ENCODE measurements at regions not wholly inside any gene's neighbourhood (a gene's known extent, or its start where the extent isn't known, plus 50 kb on each side); places are given as distances from the start of the nearest gene placed in this dataset.

GRCh38 chr9:78562021-78562420 lies 265.1 kb downstream of the PSAT1 start:
- no peaks in the 10 kb centered on the region for H3K36me3 ChIP-seq
- no peaks in the 10 kb centered on the region for H3F3A ChIP-seq (ENCODE audit: low read depth)
- no peaks in the 10 kb centered on the region for H3K9me3 Mint-ChIP-seq

GRCh38 chr9:78563269-78563668 lies 266.3 kb downstream of the PSAT1 start:
- H3K27me3 Mint-ChIP-seq (ENCODE audit: insufficient read depth, low read depth) = peaks cover 9% of the 10 kb centered on the region
- H3K27ac Mint-ChIP-seq = no peak overlapping the region
- H3K36me3 Mint-ChIP-seq = no peaks in the 10 kb centered on the region
- H3K27me3 ChIP-seq = no peaks in the 10 kb centered on the region
- no peak overlapping the region for H2AFZ ChIP-seq (replicated peaks)
- no peaks in the 10 kb centered on the region for H3F3A ChIP-seq (ENCODE audit: low read depth)
- H3K79me2 ChIP-seq (ENCODE audit: low read depth) = no peaks in the 10 kb centered on the region
- no peaks in the 10 kb centered on the region for H3K4me1 Mint-ChIP-seq
- H3K4me1 ChIP-seq = peaks cover 5% of the 10 kb centered on the region
- no peaks in the 10 kb centered on the region for H3K36me3 ChIP-seq
- no peaks in the 10 kb centered on the region for H4K20me1 ChIP-seq (ENCODE audit: low read depth)
- H3K9ac ChIP-seq = no peak overlapping the region
- TF ChIP-seq EZH2phosphoT487 (IDR thresholded peaks at IDR 0.05) (no peak), CTCF (IDR thresholded peaks at IDR 0.05) (no peak), EZH2 (IDR thresholded peaks at IDR 0.05) (no peak)
- H3K9me3 ChIP-seq (ENCODE audit: low read depth) = no peaks in the 10 kb centered on the region
- no peaks in the 10 kb centered on the region for H3K9me3 Mint-ChIP-seq
- H3K4me3 Mint-ChIP-seq = no peak overlapping the region
- H3K4me3 ChIP-seq = no peak overlapping the region
- no peak overlapping the region for H3K4me2 ChIP-seq
- no peak for DNase-seq (ENCODE audit: low spot score)
- H3K27ac ChIP-seq = no peak overlapping the region

More at GRCh38 chr9:78562021-78562420, 265.1 kb downstream of the PSAT1 start:
- Mint-ChIP-seq H3K27me3 (ENCODE audit: insufficient read depth, low read depth) (peaks cover 9% of the 10 kb centered on the region), H3K36me3 (no peaks in the 10 kb centered on the region), H3K27ac (no peak overlapping the region), H3K4me1 (no peaks in the 10 kb centered on the region), H3K4me3 (no peak overlapping the region)
- no peak overlapping the region for H2AFZ ChIP-seq (replicated peaks)
- no peak for DNase-seq (ENCODE audit: low spot score)
- no peaks in the 10 kb centered on the region for H3K4me1 ChIP-seq
- H3K79me2 ChIP-seq (ENCODE audit: low read depth) = no peaks in the 10 kb centered on the region
- H3K9me3 ChIP-seq (ENCODE audit: low read depth) = no peaks in the 10 kb centered on the region
- H3K27ac ChIP-seq = no peak overlapping the region
- H3K9ac ChIP-seq = no peak overlapping the region
- no peak overlapping the region for H3K4me3 ChIP-seq
- TF ChIP-seq EZH2 (IDR thresholded peaks at IDR 0.05) (no peak), CTCF (IDR thresholded peaks at IDR 0.05) (no peak), EZH2phosphoT487 (IDR thresholded peaks at IDR 0.05) (no peak)
- no peaks in the 10 kb centered on the region for H3K27me3 ChIP-seq
- H4K20me1 ChIP-seq (ENCODE audit: low read depth) = no peaks in the 10 kb centered on the region
- H3K4me2 ChIP-seq = no peak overlapping the region

GRCh38 chr9:78565481-78565880 lies 268.6 kb downstream of the PSAT1 start:
- no peak overlapping the region for H3K9ac ChIP-seq
- peaks cover 5% of the 10 kb centered on the region for H3K4me1 ChIP-seq
- no peak for DNase-seq (ENCODE audit: low spot score)
- Mint-ChIP-seq H3K36me3 (no peaks in the 10 kb centered on the region), H3K27ac (no peak overlapping the region), H3K27me3 (ENCODE audit: insufficient read depth, low read depth) (peaks cover 6% of the 10 kb centered on the region), H3K9me3 (no peaks in the 10 kb centered on the region), H3K4me1 (no peaks in the 10 kb centered on the region), H3K4me3 (no peak overlapping the region)
- H2AFZ ChIP-seq (replicated peaks) = no peak overlapping the region
- no peak for TF ChIP-seq CTCF (IDR thresholded peaks at IDR 0.05)
- no peak for TF ChIP-seq EZH2phosphoT487 (IDR thresholded peaks at IDR 0.05)
- TF ChIP-seq EZH2 (IDR thresholded peaks at IDR 0.05) = no peak
- H3K4me2 ChIP-seq = no peak overlapping the region
- H3K79me2 ChIP-seq (ENCODE audit: low read depth) = no peaks in the 10 kb centered on the region
- H3K4me3 ChIP-seq = no peak overlapping the region
- H3K9me3 ChIP-seq (ENCODE audit: low read depth) = no peaks in the 10 kb centered on the region
- no peaks in the 10 kb centered on the region for H3K27me3 ChIP-seq
- H4K20me1 ChIP-seq (ENCODE audit: low read depth) = no peaks in the 10 kb centered on the region
- no peaks in the 10 kb centered on the region for H3F3A ChIP-seq (ENCODE audit: low read depth)
- no peak overlapping the region for H3K27ac ChIP-seq
- no peaks in the 10 kb centered on the region for H3K36me3 ChIP-seq
